Fibroblast of the aortic adventitia (primary cell): ENCODE measurements at regions not wholly inside any gene's neighbourhood (a gene's known extent, or its start where the extent isn't known, plus 50 kb on each side); places are given as distances from the start of the nearest gene placed in this dataset.

ENCODE experiments used
- DNase-seq: peaks from one replicate; pipeline ENCODE4 v3.0.0-alpha.2; 2010; ENCODE audit warnings: low read depth
- H3K4me3 ChIP-seq: 2 replicates; pipeline ENCODE4 v1.5.1; 2011; ENCODE audit warnings: low read depth, mild to moderate bottlenecking, control low read depth, low read length, moderate library complexity
- TF ChIP-seq, protein P1 (sequence below): IDR thresholded peaks from 2 replicates; pipeline ENCODE4 v1.5.1; 2011; ENCODE audit warnings: mild to moderate bottlenecking, low read length, control low read depth, inconsistent platforms; ENCODE audit not compliant: insufficient read depth

DNA sequence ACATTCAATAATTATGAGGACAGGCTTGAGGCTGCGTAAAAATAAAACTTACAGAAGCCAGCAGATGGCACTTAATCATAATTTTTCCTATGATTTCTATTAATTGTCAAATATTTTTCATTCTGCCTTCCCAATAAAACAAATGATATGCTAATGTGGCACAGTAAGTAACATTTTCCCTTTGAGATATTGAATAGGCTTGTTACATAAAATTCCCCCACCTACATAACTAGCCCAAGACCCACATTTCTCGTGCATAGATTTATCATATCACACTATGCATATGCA lies 55.4 kb upstream of the PTGFRN start:
- H3K4me3 ChIP-seq = no peak overlapping the region
- TF ChIP-seq, protein P1, sequence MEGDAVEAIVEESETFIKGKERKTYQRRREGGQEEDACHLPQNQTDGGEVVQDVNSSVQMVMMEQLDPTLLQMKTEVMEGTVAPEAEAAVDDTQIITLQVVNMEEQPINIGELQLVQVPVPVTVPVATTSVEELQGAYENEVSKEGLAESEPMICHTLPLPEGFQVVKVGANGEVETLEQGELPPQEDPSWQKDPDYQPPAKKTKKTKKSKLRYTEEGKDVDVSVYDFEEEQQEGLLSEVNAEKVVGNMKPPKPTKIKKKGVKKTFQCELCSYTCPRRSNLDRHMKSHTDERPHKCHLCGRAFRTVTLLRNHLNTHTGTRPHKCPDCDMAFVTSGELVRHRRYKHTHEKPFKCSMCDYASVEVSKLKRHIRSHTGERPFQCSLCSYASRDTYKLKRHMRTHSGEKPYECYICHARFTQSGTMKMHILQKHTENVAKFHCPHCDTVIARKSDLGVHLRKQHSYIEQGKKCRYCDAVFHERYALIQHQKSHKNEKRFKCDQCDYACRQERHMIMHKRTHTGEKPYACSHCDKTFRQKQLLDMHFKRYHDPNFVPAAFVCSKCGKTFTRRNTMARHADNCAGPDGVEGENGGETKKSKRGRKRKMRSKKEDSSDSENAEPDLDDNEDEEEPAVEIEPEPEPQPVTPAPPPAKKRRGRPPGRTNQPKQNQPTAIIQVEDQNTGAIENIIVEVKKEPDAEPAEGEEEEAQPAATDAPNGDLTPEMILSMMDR = no peak
- no peak for DNase-seq

- TF ChIP-seq, protein P1 = no peak
- no peak for DNase-seq
- H3K4me3 ChIP-seq = no peak overlapping the region
Observed at GRCh38 chr1:116854716-116855115, 55.0 kb upstream of the PTGFRN start.

DNA sequence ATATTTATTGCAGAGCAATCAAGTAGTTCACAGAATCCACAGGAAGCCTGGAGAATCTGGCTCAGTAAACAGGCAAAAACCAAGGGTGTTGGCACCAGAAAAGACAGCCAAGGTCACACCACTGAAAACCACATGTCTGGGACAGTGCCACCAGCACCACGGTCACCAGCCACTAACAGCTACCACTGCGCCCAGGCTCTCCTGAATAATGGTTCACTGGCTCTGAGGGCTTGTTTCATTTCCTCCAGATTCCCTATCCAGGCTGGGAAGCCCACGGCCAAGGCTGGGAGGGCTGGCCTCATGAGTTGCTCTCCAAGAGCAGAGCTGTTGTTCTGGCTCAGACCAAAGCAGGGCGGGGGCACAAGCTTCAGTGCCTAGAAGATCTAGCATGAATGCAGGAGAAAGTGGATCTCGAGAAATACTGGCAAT lies 54.5 kb upstream of the PTGFRN start:
- peak; percentile 68 for DNase-seq
- TF ChIP-seq, protein P1 = no peak
- H3K4me3 ChIP-seq = no peak overlapping the region

DNA sequence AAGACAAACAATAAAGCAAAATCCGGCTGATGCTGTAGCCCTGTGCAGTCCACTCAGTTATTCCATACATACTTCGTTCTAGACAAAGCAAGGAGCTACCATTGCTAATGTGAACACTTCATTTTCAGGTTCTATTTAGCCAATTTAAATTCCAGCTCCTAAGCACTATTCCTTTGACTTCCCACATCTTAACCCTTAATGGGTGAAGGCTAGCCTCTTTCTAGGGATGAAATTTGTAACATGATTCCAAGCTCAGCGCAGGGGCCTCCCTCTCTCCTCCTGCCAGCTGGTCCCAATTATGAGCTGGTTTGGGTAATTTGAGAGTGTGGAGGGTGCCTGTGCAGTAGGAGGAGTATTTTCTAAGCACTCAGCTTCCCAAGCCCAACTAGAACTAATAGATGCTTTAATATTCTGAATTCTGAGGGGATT lies 53.9 kb upstream of the PTGFRN start:
- no peak overlapping the region for H3K4me3 ChIP-seq
- DNase-seq = peak; percentile 79
- TF ChIP-seq, protein P1 = no peak

DNA sequence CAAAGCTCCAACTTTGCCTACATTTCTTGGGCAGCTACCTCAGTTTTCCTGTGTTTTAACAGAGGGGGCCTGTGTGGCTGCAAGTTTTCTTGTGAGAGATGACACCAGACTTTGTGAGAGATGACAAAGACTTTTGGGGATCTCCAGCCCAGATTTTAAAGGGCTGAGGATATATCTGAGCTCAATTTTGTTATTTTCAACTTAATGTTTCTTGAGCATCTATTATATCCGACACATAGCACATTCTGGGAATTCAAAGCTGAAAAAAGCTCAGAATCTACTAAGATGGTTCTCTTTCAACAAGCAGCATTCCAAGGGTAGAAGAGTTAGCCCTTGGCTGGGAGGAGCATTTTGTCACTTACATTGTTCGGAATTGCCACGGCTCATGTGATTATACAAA lies 53.4 kb upstream of the PTGFRN start:
- no peak overlapping the region for H3K4me3 ChIP-seq
- TF ChIP-seq, protein P1 = no peak
- DNase-seq = no peak

- TF ChIP-seq, protein P1 = no peak
- no peak overlapping the region for H3K4me3 ChIP-seq
Observed at GRCh38 chr1:116857092-116857491, 52.6 kb upstream of the PTGFRN start.

More at GRCh38 chr1:116857092-116857491, 52.6 kb upstream of the PTGFRN start:
- no peak for DNase-seq
